Cerebellar nuclear complex (tissue), 1 donor: ENCODE measurements at regions not wholly inside any gene's neighbourhood (a gene's known extent, or its start where the extent isn't known, plus 50 kb on each side); places are given as distances from the start of the nearest gene placed in this dataset.
"Not testable (repeated sequence)": the region's sequence is repeated elsewhere in the genome, so short reads cannot be mapped to it uniquely, and the experiment has no call there.

Source experiments
- DNase-seq, 2 experiments: peaks; one replicate each; lab custom pipeline; 2025; lab: John Stamatoyannopoulos, UW

DNA sequence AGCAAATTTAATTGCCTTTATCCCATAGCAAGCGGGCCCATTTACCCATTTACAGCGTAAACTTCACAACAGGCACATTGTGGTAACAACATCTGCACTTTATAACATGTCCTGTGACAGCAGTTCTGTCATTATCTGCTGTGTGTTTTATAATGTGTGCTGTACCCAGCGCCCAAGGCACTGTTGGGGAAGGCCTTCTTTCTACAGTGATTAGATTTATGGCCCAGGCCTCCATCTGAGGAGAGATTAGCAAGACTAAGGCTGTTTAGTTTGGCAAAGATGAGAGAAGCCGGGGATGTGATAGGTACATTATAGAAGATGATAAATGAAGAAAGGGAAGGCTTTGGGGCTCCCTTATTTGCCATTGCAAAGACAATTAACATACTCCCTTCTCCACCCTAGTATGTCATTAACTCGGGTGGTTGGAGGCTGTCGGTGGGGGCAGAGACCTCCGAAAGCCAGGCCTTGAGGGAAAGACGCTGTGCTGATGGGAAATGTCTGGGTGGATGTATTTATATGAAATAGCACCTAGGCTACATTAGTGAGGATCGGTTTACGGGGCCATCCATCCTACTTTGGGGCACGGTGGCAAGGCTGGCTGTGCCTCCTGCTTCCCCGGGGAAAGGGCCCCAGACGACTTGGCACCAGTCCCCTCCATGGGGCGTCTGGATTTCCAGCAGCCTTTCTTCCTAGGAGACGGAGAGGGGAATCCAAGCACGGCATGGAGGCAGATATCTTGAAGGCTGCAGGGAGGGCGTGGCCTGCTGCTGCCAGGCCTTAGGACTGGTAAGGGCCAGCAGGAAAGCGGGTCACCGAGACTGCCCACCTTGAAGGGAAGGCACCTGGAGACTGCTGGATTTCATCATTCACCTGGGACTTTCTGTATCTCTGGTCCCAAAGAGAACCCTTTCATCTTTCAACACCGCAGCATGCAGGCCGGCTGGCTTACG lies 64.3 kb upstream of the PTCH1 start:
- DNase-seq, result no peak

DNA sequence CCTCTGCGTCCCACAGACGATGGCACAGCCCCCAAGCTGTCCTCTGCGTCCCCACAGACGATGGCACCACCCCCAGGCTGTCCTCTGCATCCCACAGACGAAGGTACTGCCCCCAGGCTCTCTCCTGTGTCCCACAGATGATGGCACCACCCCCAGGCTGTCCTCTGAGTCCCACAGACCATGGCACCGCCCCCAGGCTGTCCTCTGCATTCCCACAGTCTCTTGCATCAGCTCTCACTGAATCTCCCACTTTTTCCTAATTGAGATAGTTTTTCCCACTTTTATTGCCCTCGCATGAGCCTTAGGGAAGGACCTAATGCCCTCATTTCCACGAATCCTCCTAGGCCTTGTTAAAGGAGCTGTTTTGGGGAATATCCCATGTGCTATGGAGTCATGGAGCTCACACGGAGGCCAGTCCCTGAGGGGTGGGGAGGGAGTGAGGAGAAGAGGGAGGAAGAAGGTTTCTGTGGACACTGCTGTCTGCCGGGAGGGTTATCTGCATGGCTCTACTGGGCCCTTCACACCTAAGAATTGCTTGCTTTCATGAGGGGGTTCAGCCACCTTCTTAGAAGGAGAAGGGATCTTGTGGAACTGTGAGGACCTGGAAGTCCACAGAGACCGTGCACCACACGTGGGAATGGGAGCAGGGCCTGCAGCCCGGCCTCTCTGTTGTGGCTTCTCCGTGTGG lies 58.2 kb upstream of the PTCH1 start:
- DNase-seq, result no peak

DNA sequence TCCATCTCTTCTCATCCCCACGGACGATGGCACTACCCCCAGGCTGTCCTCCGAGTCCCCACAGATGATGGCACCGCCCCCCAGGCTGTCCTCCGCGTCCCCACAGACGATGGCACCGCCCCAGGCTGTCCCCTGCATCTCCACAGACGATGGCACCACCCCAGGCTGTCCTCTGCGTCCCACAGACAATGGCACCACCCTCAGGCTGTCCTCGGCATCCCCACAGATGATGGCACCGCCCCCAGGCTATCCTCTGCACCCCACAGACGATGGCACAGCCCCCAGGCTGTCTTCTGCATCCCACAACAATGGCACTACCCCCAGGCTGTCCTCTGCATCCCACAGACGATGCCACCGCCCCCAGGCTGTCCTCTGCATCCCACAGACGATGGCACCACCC lies 57.4 kb upstream of the PTCH1 start:
- no peak for DNase-seq

DNA sequence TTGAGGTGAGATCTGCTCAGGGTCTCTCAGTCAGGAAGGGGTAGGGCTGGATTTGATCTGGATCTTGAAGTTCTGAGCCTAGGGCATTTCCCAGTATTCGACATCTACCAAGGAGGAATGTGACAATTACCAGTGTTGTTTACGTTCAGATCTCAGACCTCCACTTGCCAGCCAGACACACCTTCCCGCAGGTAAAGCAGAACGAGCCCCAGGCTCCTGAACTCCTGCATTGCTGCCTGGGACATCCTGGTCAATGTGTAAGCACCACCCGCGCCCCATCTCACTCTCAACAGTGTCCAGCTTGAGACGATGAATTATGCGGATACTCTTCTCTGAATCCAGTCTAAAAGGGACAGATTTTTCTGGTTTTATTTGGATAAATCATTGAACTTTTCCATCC lies 56.7 kb upstream of the PTCH1 start:
- DNase-seq, result no peak

DNA sequence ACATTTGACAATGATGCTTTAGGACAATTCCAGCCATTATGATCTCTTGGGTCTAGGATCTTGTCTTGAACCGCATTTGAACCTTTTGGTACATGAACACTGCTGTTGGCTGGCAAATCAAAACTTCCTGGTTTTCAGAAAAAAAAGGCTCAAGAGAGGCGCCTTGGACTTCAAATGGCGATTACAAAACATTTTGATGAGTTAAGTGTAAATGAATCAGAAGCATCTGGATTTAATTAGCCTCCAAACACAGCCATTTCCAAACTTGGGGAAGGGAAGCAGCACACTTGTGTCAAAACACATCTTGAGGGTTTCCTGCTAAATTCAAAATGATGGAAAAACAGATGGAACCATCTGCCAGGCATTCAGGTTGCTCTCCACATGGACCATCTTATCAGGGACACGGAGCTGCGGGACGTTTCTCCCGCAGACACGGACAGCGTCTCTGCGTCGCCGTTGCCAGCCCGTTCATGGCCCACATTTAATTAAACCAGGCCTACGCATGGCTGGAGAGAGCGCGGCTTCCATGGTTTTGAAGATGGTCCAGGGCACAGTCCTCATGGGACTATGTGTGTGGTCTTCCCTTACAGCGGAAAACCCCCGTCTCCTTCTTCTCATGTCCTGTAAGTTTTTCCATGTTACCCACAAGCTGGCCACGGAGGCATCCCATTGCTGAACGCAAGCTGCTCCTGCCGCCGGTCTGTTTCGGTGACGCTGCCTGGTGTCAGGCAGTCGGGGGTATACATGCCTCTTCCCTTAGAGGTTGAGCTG lies 55.8 kb upstream of the PTCH1 start:
- DNase-seq, result no peak

DNA sequence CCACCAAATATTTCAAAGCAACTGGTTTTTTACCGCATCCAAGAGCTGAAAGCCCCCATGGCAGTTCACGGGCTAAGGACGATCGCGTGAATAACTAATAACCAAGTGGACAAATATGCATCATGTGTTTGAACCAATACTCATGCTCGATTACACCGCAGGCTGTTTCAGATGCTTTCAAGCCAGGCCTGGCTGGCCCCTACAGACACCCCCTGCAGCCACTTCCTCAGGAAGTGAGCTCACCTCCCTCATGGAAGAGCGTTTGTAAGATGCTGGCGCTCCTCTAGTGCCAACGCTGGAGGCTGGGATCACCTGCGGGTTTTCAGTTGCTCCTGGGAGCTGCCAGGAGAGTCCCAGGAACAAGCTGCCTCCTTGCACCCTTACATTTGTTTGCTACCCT lies 53.9 kb upstream of the PTCH1 start:
- peak in 1 of 2 experiments; percentile 26 for DNase-seq

DNA sequence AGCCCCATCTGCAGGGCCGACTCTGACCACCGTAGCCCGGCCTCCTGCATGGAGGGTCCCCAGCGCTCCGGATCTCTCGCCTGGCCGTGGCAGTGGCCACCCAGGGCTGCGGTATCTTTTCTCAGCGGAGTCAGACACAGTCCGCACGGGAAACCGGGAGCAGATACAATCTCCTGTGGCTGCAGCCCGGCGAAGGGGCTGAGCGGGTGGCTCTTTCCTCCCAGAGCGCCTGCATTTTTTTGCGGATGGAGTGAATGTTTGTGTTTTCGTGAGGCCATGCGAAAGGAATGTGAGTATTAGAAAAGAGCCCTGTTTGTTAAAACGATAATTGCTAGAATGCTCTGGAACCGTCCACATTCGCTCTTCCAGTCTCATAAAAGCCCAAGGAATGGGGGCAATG lies 53.4 kb upstream of the PTCH1 start:
- no peak for DNase-seq

DNA sequence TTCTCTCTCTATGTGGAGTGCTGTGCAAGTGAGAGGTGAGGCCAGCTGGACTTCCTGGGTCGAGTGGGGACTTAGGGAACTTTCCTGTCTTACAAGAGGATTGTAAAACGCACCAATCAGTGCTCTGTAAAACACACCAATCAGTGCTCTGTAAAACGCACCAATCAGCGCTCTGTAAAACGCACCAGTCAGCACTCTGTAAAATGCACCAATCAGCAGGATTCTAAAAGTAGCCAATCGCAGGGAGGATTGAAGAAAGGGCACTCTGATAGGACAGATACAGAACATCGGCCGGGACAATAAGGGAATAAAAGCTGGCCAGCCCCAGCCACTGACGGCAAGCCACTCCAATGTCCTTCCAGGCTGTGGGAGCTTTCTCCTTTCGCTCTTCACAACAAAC lies 52.0 kb upstream of the PTCH1 start:
- not testable (repeated sequence) for DNase-seq
